HEK293T (cell line): ENCODE measurements at regions not wholly inside any gene's neighbourhood (a gene's known extent, or its start where the extent isn't known, plus 50 kb on each side); places are given as distances from the start of the nearest gene placed in this dataset.

Source experiments
- ARNT ChIP-seq: fragments of 450-650 bp; IDR thresholded peaks from 2 replicates; pipeline ENCODE4 v1.6.1; 2017; ENCODE audit warnings: mild to moderate bottlenecking
- FOXA1 ChIP-seq: fragments of 450-650 bp; IDR thresholded peaks from 2 replicates; pipeline ENCODE4 v1.6.1; 2016; ENCODE audit warnings: mild to moderate bottlenecking
- FOXK2 ChIP-seq: fragments of 450-650 bp; IDR thresholded peaks from 2 replicates; pipeline ENCODE4 v1.6.1; 2016; ENCODE audit warnings: mild to moderate bottlenecking
- HDGF ChIP-seq: fragments of 450-650 bp; IDR thresholded peaks from 2 replicates; pipeline ENCODE4 v1.6.1; 2017; ENCODE audit warnings: antibody characterized with exemption, borderline replicate concordance
- NFRKB ChIP-seq: fragments of 450-650 bp; IDR thresholded peaks from 2 replicates; pipeline ENCODE4 v1.6.1; 2016; ENCODE audit warnings: mild to moderate bottlenecking, moderate library complexity
- SUZ12 ChIP-seq: fragments of 450-650 bp; IDR thresholded peaks from 2 replicates; pipeline ENCODE4 v1.6.1; 2016; ENCODE audit warnings: mild to moderate bottlenecking
- ZNF384 ChIP-seq: fragments of 450-650 bp; IDR thresholded peaks from 2 replicates; pipeline ENCODE4 v1.6.1; 2016

GRCh38 chr3:107249132-107249531 is 128.1 kb upstream of the CCDC54 start:
- TF ChIP-seq ARNT, result no peak
- no peak for TF ChIP-seq HDGF
- TF ChIP-seq SUZ12, result no peak
- TF ChIP-seq FOXA1, result no peak
- no peak for TF ChIP-seq NFRKB
- TF ChIP-seq FOXK2, result no peak
- TF ChIP-seq ZNF384, result no peak
